Activated T-helper 1 cell treated with anti-CD3 and anti-CD28 coated beads, Interleukin-12 subunit alpha, Interleukin-12 subunit beta, Interleukin-2, Interleukin-4 antibody, amounts not matched to agents 30 ng/mL and 10 ng/mL and 1 ng/mL, durations not matched to agents 14 hours and 24 hours and 36 hours (primary cell): ENCODE measurements at regions not wholly inside any gene's neighbourhood (a gene's known extent, or its start where the extent isn't known, plus 50 kb on each side); places are given as distances from the start of the nearest gene placed in this dataset.
"Not testable (repeated sequence)": the region's sequence is repeated elsewhere in the genome, so short reads cannot be mapped to it uniquely, and the experiment has no call there.

Experiments
- DNase-seq: peaks from one replicate; pipeline ENCODE4 v3.0.0; 2021; ENCODE audit warnings: low spot score
- H3K27ac Mint-ChIP-seq: one replicate; pipeline ENCODE4 v1.8.0; 2021; ENCODE audit warnings: mild to moderate bottlenecking, mixed read lengths
- H3K27me3 Mint-ChIP-seq: one replicate; pipeline ENCODE4 v1.8.0; 2022; ENCODE audit warnings: mild to moderate bottlenecking, moderate library complexity, mixed read lengths; ENCODE audit not compliant: insufficient read depth
- H3K36me3 Mint-ChIP-seq: one replicate; pipeline ENCODE4 v1.8.0; 2021; ENCODE audit warnings: low read depth, mixed read lengths
- H3K4me1 Mint-ChIP-seq: one replicate; pipeline ENCODE4 v1.8.0; 2021; ENCODE audit warnings: low read depth, mixed read lengths
- H3K4me3 Mint-ChIP-seq: one replicate; pipeline ENCODE4 v1.8.0; 2021; ENCODE audit warnings: mild to moderate bottlenecking, moderate library complexity, mixed read lengths
- H3K9me3 Mint-ChIP-seq: one replicate; pipeline ENCODE4 v1.8.0; 2021; ENCODE audit warnings: mixed read lengths
- intact Hi-C: fragments of 100-400 bp; cut with micrococcal nuclease; formaldehyde crosslinking; loops from one replicate; pipeline ENCODE4 v1.15.1; 2024

DNA sequence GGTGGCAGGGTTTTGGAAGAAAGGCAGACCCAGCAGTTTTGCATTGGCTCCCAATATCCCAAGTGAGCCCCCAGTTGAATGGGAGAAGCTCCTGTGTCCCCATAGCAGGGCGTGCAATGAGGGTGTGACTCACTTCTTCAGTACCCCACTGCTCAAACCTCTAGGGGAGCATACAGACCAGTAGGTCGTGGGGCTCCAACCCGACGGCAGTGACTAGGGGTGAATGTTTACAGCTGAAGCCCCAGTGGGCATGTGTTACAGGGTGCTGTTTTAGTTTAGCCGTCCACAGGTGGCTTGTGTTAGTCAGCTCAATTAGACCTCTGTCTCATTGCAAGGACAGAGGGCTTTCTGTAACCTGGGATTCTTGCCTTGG, 564.5 kb upstream of the CNTN5 start:
- Mint-ChIP-seq H3K4me1 (no peaks in the 10 kb centered on the region), H3K27ac (no peak overlapping the region), H3K36me3 (no peaks in the 10 kb centered on the region), H3K4me3 (no peak overlapping the region), H3K9me3 (peaks cover 18% of the 10 kb centered on the region), H3K27me3 (no peaks in the 10 kb centered on the region)
- no peak for DNase-seq
- intact Hi-C loops, result no loop called here

DNA sequence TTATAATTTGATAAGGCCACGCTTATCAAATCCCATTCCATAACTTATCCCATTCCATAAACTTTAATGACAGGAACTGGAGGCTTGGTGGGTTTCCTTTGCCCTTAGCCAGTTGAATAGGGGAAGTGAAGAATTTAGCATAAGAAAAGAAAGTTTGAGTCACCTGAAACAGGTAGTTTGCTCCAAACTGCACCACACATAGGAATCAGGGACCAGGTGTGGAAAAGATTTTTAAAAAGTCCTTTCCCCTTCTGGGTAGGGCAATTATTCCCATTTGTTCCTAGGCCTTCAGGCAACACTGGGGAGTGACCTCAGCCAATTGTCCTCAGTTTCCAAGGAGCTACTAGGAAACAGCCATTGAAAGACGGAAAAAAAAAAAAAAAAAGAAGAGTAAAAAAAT, 525.7 kb upstream of the CNTN5 start:
- Mint-ChIP-seq H3K4me3 (no peak overlapping the region), H3K27me3 (no peaks in the 10 kb centered on the region), H3K4me1 (no peaks in the 10 kb centered on the region), H3K27ac (no peak overlapping the region), H3K9me3 (peaks cover 5% of the 10 kb centered on the region), H3K36me3 (no peaks in the 10 kb centered on the region)
- intact Hi-C loops, result no loop called here
- DNase-seq, result no peak

DNA sequence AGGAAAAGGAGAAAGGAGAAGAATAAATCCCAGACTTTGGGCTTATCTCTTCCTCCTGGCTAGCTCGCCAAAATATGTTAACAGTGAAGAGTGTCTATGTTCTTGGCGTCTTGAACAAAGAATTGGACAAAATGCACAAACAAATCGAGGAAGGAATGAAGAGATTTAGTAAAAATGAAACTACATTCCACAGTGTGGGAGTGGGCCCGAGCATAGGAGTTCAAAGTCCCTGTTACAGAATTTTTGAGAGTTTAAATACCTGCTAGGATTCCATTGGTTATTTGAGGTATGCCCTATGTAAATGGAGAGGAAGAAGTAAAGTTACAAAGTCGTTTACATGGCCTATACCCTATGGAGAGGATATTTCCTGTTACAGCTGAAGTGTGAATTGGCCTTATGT, 525.1 kb upstream of the CNTN5 start:
- no peaks in the 10 kb centered on the region for H3K36me3 Mint-ChIP-seq
- DNase-seq, result no peak
- no peaks in the 10 kb centered on the region for H3K27me3 Mint-ChIP-seq
- no peaks in the 10 kb centered on the region for H3K4me1 Mint-ChIP-seq
- intact Hi-C loops, result no loop called here
- H3K4me3 Mint-ChIP-seq, result no peak overlapping the region
- no peak overlapping the region for H3K27ac Mint-ChIP-seq
- H3K9me3 Mint-ChIP-seq, result peaks cover 5% of the 10 kb centered on the region

DNA sequence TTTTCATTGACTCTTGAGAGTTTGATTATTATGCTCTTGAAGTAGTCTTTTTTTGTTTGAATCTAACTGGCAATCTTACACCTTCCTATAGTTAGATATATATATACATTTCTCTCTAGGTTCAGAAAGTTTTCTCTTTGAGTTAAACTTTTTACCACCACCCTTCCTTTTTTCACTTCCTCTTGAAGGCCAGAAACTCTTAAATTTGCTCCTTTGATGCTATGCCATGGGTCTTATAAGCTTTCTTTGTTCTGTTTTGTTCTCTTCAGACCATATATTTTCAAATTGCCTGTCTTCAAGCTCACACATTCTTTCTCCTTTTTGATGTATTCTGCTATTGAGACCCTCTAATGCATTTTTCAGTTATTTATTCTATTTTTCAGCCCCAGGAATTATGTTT, 513.5 kb upstream of the CNTN5 start:
- Mint-ChIP-seq H3K36me3 (no peaks in the 10 kb centered on the region), H3K4me3 (no peak overlapping the region), H3K27ac (no peak overlapping the region), H3K9me3 (peaks cover 21% of the 10 kb centered on the region), H3K27me3 (no peaks in the 10 kb centered on the region), H3K4me1 (no peaks in the 10 kb centered on the region)
- no peak for DNase-seq
- intact Hi-C loops, result no loop called here

DNA sequence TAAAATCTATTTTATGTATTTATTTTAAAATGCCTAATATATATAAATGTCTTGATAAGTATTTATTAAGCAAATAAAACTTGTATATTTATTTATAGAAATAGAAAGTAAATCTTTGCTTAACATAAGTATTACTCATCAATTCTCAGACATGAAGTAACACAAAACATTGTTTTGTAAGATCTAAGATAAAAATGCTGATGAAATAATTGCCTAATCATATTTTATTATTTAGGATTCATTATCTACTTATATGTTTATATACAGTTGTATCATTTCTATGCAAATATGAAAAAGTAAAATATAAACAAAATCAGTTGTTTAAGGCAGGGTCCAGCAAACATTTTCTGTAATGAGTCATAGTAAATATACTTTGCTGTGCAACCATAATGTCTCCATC, 507.8 kb upstream of the CNTN5 start:
- peaks cover 18% of the 10 kb centered on the region for H3K9me3 Mint-ChIP-seq
- H3K4me1 Mint-ChIP-seq, result no peaks in the 10 kb centered on the region
- H3K36me3 Mint-ChIP-seq, result no peaks in the 10 kb centered on the region
- intact Hi-C loops, result no loop called here
- no peak overlapping the region for H3K4me3 Mint-ChIP-seq
- no peak for DNase-seq
- H3K27ac Mint-ChIP-seq, result no peak overlapping the region
- no peaks in the 10 kb centered on the region for H3K27me3 Mint-ChIP-seq

DNA sequence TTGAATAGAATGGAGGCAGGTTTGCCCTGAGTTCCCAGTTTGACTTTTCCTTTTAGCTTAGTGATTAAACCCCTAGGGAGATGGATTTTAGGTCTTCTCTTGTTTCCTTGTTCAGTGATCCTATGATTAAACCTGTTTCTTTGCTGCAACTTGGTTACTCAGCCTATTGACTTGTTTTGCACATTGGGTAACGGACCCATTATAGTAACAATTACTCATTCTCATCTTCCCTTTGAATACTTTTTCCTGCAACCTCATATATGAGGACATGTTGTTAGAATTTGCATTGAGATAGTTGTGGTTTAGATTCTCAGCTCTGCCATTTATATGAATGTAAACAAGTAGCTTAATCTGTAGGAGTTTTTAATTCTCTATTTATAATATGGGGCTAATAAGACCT, 489.2 kb upstream of the CNTN5 start:
- Mint-ChIP-seq H3K36me3 (no peaks in the 10 kb centered on the region), H3K27me3 (no peaks in the 10 kb centered on the region), H3K9me3 (no peaks in the 10 kb centered on the region), H3K27ac (no peak overlapping the region), H3K4me3 (no peak overlapping the region), H3K4me1 (no peaks in the 10 kb centered on the region)
- no peak for DNase-seq
- intact Hi-C loops, result no loop called here

DNA sequence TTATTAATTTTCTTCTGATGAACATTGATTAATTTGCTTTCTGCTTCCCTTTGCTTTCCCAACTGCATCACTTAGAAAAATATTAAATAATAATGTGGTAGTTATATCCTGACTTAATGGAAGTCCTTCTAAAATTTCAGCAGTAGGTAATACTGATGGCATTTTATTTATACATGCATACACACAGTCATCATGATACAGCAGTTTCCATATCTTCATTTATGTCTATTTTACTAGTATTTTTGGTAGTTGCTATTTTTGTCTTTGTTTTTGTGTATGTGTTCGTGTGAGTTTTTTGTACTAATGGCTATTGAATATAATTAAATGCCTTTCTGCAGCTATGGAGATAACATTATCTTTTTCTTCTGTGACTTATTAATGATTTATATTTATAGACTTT, 484.7 kb upstream of the CNTN5 start:
- Mint-ChIP-seq H3K4me3 (no peak overlapping the region), H3K9me3 (no peaks in the 10 kb centered on the region), H3K27me3 (no peaks in the 10 kb centered on the region), H3K4me1 (no peaks in the 10 kb centered on the region), H3K27ac (no peak overlapping the region), H3K36me3 (no peaks in the 10 kb centered on the region)
- intact Hi-C loops, result no loop called here
- no peak for DNase-seq

DNA sequence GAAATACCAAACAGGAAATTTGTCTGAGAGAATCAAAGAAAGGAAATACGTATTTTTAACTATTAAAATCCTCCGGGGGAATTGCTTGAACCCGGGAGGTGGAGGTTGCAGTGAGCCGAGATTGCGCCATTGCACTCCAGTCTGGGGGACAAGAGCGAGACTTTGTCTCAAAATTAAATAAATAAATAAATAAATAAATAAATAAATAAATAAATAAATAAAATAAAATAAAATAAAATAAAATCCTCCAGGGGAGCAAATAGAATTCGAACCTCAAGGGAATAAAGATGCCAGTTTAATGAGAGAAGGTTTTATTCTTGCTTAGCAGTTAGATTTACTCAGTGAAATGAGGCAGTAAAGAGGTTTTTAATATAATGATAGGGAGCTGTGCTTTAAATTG, 482.4 kb upstream of the CNTN5 start:
- H3K4me3 Mint-ChIP-seq, H3K4me1 Mint-ChIP-seq, H3K36me3 Mint-ChIP-seq, H3K27ac Mint-ChIP-seq, DNase-seq, H3K9me3 Mint-ChIP-seq, intact Hi-C loops, H3K27me3 Mint-ChIP-seq: not testable (repeated sequence)

DNA sequence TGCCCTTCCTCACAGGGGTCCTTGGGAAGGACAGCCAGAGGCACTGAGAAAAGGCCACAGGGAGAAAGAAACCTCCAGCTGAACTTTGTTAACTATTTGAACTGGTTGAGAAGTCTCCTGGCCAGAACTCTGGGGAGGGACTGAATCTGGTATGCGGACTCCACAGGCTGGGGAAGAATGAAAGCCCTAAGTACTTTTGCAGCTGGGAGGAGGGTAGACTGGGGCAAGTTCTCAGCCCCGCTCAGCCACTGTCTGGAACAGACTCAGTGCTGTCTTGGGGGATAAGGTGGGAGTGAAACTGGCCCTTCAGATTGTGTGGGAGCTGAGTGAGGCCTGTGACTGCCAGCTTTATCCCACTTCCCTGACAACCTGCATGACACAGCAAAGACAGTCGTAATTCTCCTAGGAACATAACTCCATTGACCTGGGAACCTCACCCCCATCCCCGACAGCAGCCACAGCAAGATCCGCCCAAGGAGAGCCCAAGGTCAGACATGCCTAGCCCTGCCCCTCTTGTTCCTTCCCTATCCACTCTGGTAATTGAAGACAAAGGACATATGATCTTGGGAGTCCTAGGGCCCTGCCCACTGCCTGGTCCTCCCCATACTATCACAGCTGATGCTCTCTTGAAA, 475.1 kb upstream of the CNTN5 start:
- DNase-seq, result no peak
- intact Hi-C loops, result no loop called here
- H3K27ac Mint-ChIP-seq, result no peak overlapping the region
- no peaks in the 10 kb centered on the region for H3K36me3 Mint-ChIP-seq
- no peak overlapping the region for H3K4me3 Mint-ChIP-seq
- H3K9me3 Mint-ChIP-seq, result peaks cover 9% of the 10 kb centered on the region
- no peaks in the 10 kb centered on the region for H3K4me1 Mint-ChIP-seq
- H3K27me3 Mint-ChIP-seq, result no peaks in the 10 kb centered on the region

DNA sequence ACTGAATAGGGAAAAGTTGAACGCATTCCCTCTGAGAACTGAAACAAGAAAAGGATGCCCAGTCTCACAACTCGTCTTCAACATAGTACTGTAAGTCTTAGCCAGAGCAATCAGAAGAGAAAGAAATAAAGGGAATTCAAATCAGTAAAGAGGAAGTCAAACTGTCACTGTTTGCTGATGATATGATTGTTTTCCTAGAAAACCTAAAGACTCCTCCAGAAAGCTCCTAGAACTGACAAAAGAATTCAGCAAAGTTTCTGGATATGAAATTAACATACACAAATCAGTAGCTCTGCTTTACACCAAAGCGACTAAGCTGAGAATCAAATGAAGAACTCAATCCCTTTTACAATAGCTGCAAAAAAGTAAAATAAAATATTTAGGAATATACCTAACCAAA, 471.2 kb upstream of the CNTN5 start:
- Mint-ChIP-seq H3K4me1 (no peaks in the 10 kb centered on the region), H3K4me3 (no peak overlapping the region), H3K27ac (no peak overlapping the region), H3K9me3 (peaks cover 10% of the 10 kb centered on the region), H3K27me3 (no peaks in the 10 kb centered on the region), H3K36me3 (no peaks in the 10 kb centered on the region)
- DNase-seq, result no peak
- intact Hi-C loops, result no loop called here

DNA sequence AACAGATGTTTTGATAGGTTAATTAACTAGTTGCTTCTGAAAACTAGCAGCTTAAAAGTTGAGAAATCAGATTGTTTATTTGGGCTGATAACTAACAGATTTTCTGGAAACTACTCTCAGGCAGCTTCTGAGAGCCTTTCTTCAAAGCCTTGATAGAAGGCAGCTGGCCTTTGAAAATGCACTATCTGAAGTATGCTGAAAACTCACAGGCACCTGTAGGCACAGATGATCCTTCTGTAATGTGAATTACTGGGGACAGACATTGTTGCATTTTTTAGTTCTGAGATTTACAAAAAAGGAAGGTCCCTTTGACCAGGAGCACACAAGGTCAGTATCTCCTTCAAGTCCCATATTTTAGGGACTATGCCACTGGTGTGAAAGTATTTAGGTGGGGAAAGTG, 460.8 kb upstream of the CNTN5 start:
- H3K4me1 Mint-ChIP-seq, result no peaks in the 10 kb centered on the region
- no peak for DNase-seq
- intact Hi-C loops, result no loop called here
- H3K9me3 Mint-ChIP-seq, result peaks cover 6% of the 10 kb centered on the region
- H3K36me3 Mint-ChIP-seq, result no peaks in the 10 kb centered on the region
- H3K27ac Mint-ChIP-seq, result no peak overlapping the region
- H3K4me3 Mint-ChIP-seq, result no peak overlapping the region
- H3K27me3 Mint-ChIP-seq, result no peaks in the 10 kb centered on the region

DNA sequence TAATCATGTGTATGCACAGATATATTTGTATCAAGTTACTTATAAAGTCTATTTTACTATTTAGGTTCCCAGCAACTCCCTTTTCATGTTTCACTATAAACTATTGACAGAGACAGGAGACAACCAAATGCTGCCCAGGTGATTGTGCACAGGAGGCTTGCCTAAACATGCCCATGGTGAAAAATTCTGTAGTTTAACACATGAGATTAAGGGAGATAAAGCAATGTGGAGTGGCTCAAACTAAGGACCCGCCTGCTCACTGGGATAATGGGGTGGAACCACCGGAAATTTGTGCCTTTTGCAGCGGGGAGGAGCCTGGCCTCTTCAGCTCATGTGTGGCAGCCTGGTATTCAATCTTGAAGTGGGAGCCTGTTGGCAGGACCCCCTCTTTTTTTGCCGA, 459.5 kb upstream of the CNTN5 start:
- no peaks in the 10 kb centered on the region for H3K27me3 Mint-ChIP-seq
- H3K36me3 Mint-ChIP-seq, result no peaks in the 10 kb centered on the region
- intact Hi-C loops, result no loop called here
- no peak overlapping the region for H3K27ac Mint-ChIP-seq
- no peaks in the 10 kb centered on the region for H3K4me1 Mint-ChIP-seq
- peaks cover 6% of the 10 kb centered on the region for H3K9me3 Mint-ChIP-seq
- DNase-seq, result no peak
- H3K4me3 Mint-ChIP-seq, result no peak overlapping the region

DNA sequence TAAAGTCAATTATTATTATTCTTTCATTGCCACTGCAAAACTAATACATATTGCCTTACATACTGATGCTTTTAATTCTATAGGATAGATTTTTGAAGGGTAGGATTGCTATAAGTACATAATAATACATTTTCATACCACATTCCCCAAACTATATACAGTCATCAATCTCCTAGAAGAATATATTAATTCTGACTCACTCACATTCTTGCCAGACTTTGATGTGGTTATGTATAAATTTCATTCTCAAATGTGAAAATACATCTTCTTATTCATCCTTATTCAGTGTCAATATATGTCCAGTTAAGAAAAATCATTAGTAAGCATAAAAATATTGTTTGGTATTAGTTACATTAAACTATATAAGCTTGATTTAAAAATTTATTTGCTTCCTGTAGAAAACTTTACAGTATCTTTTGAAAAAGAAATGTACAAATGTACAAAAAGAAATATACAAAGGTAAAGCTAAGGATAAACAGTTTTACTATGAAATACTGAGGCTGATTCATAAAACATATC, 458.8 kb upstream of the CNTN5 start:
- peaks cover 6% of the 10 kb centered on the region for H3K9me3 Mint-ChIP-seq
- intact Hi-C loops, result no loop called here
- no peaks in the 10 kb centered on the region for H3K36me3 Mint-ChIP-seq
- no peaks in the 10 kb centered on the region for H3K4me1 Mint-ChIP-seq
- no peak for DNase-seq
- no peaks in the 10 kb centered on the region for H3K27me3 Mint-ChIP-seq
- H3K27ac Mint-ChIP-seq, result no peak overlapping the region
- H3K4me3 Mint-ChIP-seq, result no peak overlapping the region

DNA sequence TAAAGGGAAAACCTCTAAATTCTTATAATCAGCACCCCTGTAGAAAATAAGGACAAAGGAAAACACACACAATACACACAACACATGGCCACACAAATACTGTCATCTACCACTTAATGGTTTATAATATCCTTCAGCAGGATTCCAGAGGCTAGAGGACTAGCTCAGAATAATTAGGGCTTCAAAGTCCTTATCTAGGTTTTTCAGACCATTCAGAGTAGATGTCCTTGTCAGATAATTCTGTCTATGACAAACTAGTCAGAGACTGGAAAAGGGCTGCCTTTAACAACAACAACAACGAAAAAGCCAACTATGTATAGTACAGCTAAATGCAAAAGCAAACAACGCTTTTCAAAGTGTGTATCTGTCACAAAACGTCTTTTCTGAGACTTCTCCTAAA, 456.5 kb upstream of the CNTN5 start:
- no peaks in the 10 kb centered on the region for H3K36me3 Mint-ChIP-seq
- H3K27me3 Mint-ChIP-seq, result no peaks in the 10 kb centered on the region
- intact Hi-C loops, result no loop called here
- no peaks in the 10 kb centered on the region for H3K4me1 Mint-ChIP-seq
- H3K27ac Mint-ChIP-seq, result no peak overlapping the region
- no peak overlapping the region for H3K4me3 Mint-ChIP-seq
- H3K9me3 Mint-ChIP-seq, result no peaks in the 10 kb centered on the region
- DNase-seq, result no peak
